Upper lobe of left lung (tissue), 4 donors: ENCODE measurements at regions not wholly inside any gene's neighbourhood (a gene's known extent, or its start where the extent isn't known, plus 50 kb on each side); places are given as distances from the start of the nearest gene placed in this dataset.

Source experiments
- CTCF ChIP-seq, 6 experiments: fragments of 450-650 bp in 4 of 6; fragments of 200-600 bp in 2 of 6; sonication (generic) in 2 of 6; IDR thresholded peaks; one replicate each; pipeline ENCODE4 v1.5.1; 2016 to 2019; ENCODE audit warnings: antibody characterized with exemption in 6 of 6
- EP300 ChIP-seq, 4 donors: sonication (generic); formaldehyde crosslinking; IDR thresholded peaks; one replicate each; pipeline ENCODE4 v1.5.1; 2017; ENCODE audit warnings: antibody characterized with exemption in 4 of 4, control low read depth in 2 of 4
- POLR2A ChIP-seq, 4 donors: fragments of 450-650 bp; IDR thresholded peaks; one replicate each; pipeline ENCODE4 v1.5.1; 2016 to 2017; ENCODE audit warnings: antibody characterized with exemption in 4 of 4, mild to moderate bottlenecking in 2 of 4
- POLR2AphosphoS5 ChIP-seq, 2 donors: sonication (generic); formaldehyde crosslinking; IDR thresholded peaks; one replicate each; pipeline ENCODE4 v1.5.1; 2017; ENCODE audit warnings: antibody characterized with exemption in 2 of 2

GRCh38 chr22:22124374-22124773 is 120.2 kb upstream of the VPREB1 start:
- TF ChIP-seq CTCF (IDR thresholded peaks at IDR 0.05), result no peak
- TF ChIP-seq POLR2A (IDR thresholded peaks at IDR 0.05), result no peak
- TF ChIP-seq EP300 (IDR thresholded peaks at IDR 0.05), result no peak
- no peak for TF ChIP-seq POLR2AphosphoS5 (IDR thresholded peaks at IDR 0.05)
